GM19467 (cell line): ENCODE measurements at regions not wholly inside any gene's neighbourhood (a gene's known extent, or its start where the extent isn't known, plus 50 kb on each side); places are given as distances from the start of the nearest gene placed in this dataset.
A peak's percentile ranks its signal among the peaks of the same experiment; 100 is the strongest.
"Not testable (repeated sequence)": the region's sequence is repeated elsewhere in the genome, so short reads cannot be mapped to it uniquely, and the experiment has no call there.

Source experiments
- ATAC-seq: cut with Tn5 transposase; IDR thresholded peaks from one replicate; pipeline ENCODE4 v1.9.1; 2021; ENCODE audit warnings: mild to moderate bottlenecking, moderate library complexity; ENCODE audit not compliant: unreplicated experiment

- ATAC-seq: no peak
Measured at GRCh38 chr14:89537911-89538310, 120.9 kb upstream of the FOXN3 start.

- ATAC-seq: no peak
Measured at GRCh38 chr14:89534902-89535685, 118.1 kb upstream of the FOXN3 start.

- no peak for ATAC-seq
Measured at GRCh38 chr14:89533766-89534165, 116.7 kb upstream of the FOXN3 start.

GRCh38 chr14:89533136-89533535 lies 116.1 kb upstream of the FOXN3 start:
- ATAC-seq: no peak

- no peak for ATAC-seq
Measured at GRCh38 chr14:89531661-89532335, 114.8 kb upstream of the FOXN3 start.

GRCh38 chr14:89524990-89525667 lies 108.1 kb upstream of the FOXN3 start:
- ATAC-seq: no peak

- no peak for ATAC-seq
Measured at GRCh38 chr14:89524412-89524811, 107.4 kb upstream of the FOXN3 start.

- no peak for ATAC-seq
Measured at GRCh38 chr14:89521988-89522387, 105.0 kb upstream of the FOXN3 start.

- no peak for ATAC-seq
Measured at GRCh38 chr14:89519040-89519439, 102.0 kb upstream of the FOXN3 start.

GRCh38 chr14:89516173-89516572 lies 99.1 kb upstream of the FOXN3 start:
- ATAC-seq: no peak

- no peak for ATAC-seq
Measured at GRCh38 chr14:89514601-89515000, 97.6 kb upstream of the FOXN3 start.

GRCh38 chr14:89509891-89510290 lies 92.9 kb upstream of the FOXN3 start:
- no peak for ATAC-seq

- ATAC-seq: no peak
Measured at GRCh38 chr14:89508863-89509262, 91.8 kb upstream of the FOXN3 start.

- ATAC-seq: no peak
Measured at GRCh38 chr14:89507926-89508460, 91.0 kb upstream of the FOXN3 start.

GRCh38 chr14:89507521-89507920 lies 90.5 kb upstream of the FOXN3 start:
- ATAC-seq: no peak

GRCh38 chr14:89506891-89507452 lies 89.9 kb upstream of the FOXN3 start:
- ATAC-seq: not testable (repeated sequence)

GRCh38 chr14:89504602-89505313 lies 87.7 kb upstream of the FOXN3 start:
- peak; percentile 61 for ATAC-seq

GRCh38 chr14:89504091-89504490 lies 87.1 kb upstream of the FOXN3 start:
- ATAC-seq: no peak

- no peak for ATAC-seq
Measured at GRCh38 chr14:89503431-89503996, 86.5 kb upstream of the FOXN3 start.

- no peak for ATAC-seq
Measured at GRCh38 chr14:89502966-89503365, 85.9 kb upstream of the FOXN3 start.
